Ascending aorta (tissue), 2 donors: ENCODE measurements at regions not wholly inside any gene's neighbourhood (a gene's known extent, or its start where the extent isn't known, plus 50 kb on each side); places are given as distances from the start of the nearest gene placed in this dataset.
"Not testable (repeated sequence)": the region's sequence is repeated elsewhere in the genome, so short reads cannot be mapped to it uniquely, and the experiment has no call there.

Experiments used
- DNase-seq, 2 donors: peaks; one replicate each; pipeline ENCODE4 v3.0.0-alpha.2; 2019; ENCODE audit warnings: low spot score in 2 of 2
- H3K27ac ChIP-seq, 2 donors: fragments of 200-600 bp; sonication (generic); one replicate each; pipeline ENCODE4 v1.5.1; 2016 to 2017; ENCODE audit warnings: mild to moderate bottlenecking in 1 of 2
- H3K27me3 ChIP-seq: fragments of 200-600 bp; sonication (generic); one replicate; pipeline ENCODE4 v1.5.1; 2017
- H3K36me3 ChIP-seq, 2 donors: fragments of 200-600 bp; sonication (generic); one replicate each; pipeline ENCODE4 v1.5.1; 2016
- H3K4me1 ChIP-seq, 2 donors: fragments of 200-600 bp; sonication (generic); one replicate each; pipeline ENCODE4 v1.5.1; 2016 to 2017; ENCODE audit warnings: mild to moderate bottlenecking in 1 of 2
- H3K4me3 ChIP-seq, 2 donors: fragments of 200-600 bp; sonication (generic); one replicate each; pipeline ENCODE4 v1.5.1; 2016 to 2017; ENCODE audit warnings: mild to moderate bottlenecking in 1 of 2
- H3K9me3 ChIP-seq, 2 donors: fragments of 200-600 bp; sonication (generic); one replicate each; pipeline ENCODE4 v1.5.1; 2016
- CTCF ChIP-seq, 3 experiments: fragments of 200-600 bp in 2 of 3; fragments of 450-650 bp in 1 of 3; sonication (generic) in 2 of 3; IDR thresholded peaks; one replicate each; pipeline ENCODE4 v1.5.1; 2016 to 2019; ENCODE audit warnings: antibody characterized with exemption in 3 of 3, mild to moderate bottlenecking in 1 of 3, moderate library complexity in 1 of 3
- intact Hi-C: fragments of 100-400 bp; cut with DNase I; formaldehyde crosslinking; loops from one replicate; pipeline ENCODE4 v1.15.1; 2023

GRCh38 chr14:98914942-98915341 lies 357.1 kb downstream of the BCL11B start:
- Histone ChIP-seq H3K36me3 (no peaks in the 10 kb centered on the region), H3K27ac (no peak overlapping the region), H3K4me1 (no peaks in the 10 kb centered on the region), H3K27me3 (no peaks in the 10 kb centered on the region), H3K4me3 (no peak overlapping the region), H3K9me3 (no peaks in the 10 kb centered on the region)
- DNase-seq = no peak
- no peak for TF ChIP-seq CTCF (IDR thresholded peaks at IDR 0.05)
- intact Hi-C loops = no loop called here

GRCh38 chr14:98915625-98916024 lies 356.4 kb downstream of the BCL11B start:
- no peak overlapping the region for H3K27ac ChIP-seq
- no peaks in the 10 kb centered on the region for H3K36me3 ChIP-seq
- no peak for DNase-seq
- H3K27me3 ChIP-seq = no peaks in the 10 kb centered on the region
- H3K9me3 ChIP-seq = no peaks in the 10 kb centered on the region
- no peak overlapping the region for H3K4me3 ChIP-seq
- TF ChIP-seq CTCF (IDR thresholded peaks at IDR 0.05) = no peak
- no peaks in the 10 kb centered on the region for H3K4me1 ChIP-seq
- intact Hi-C loops = no loop called here

- Histone ChIP-seq H3K9me3 (no peaks in the 10 kb centered on the region), H3K4me3 (no peak overlapping the region), H3K27ac (no peak overlapping the region), H3K36me3 (no peaks in the 10 kb centered on the region), H3K4me1 (no peaks in the 10 kb centered on the region), H3K27me3 (no peaks in the 10 kb centered on the region)
- DNase-seq = no peak
- intact Hi-C loops = no loop called here
- TF ChIP-seq CTCF (IDR thresholded peaks at IDR 0.05) = no peak
These were observed 356.0 kb downstream of the BCL11B start for GRCh38 chr14:98916036-98916435.

- Histone ChIP-seq H3K36me3 (no peaks in the 10 kb centered on the region), H3K27ac (no peak overlapping the region), H3K9me3 (no peaks in the 10 kb centered on the region), H3K4me3 (no peak overlapping the region), H3K27me3 (no peaks in the 10 kb centered on the region), H3K4me1 (no peaks in the 10 kb centered on the region)
- intact Hi-C loops = no loop called here
- TF ChIP-seq CTCF (IDR thresholded peaks at IDR 0.05) = no peak
- no peak for DNase-seq
These were observed 355.5 kb downstream of the BCL11B start for GRCh38 chr14:98916476-98916875.

GRCh38 chr14:98919434-98919833 lies 352.6 kb downstream of the BCL11B start:
- intact Hi-C loops = no loop called here
- Histone ChIP-seq H3K9me3 (no peaks in the 10 kb centered on the region), H3K36me3 (no peaks in the 10 kb centered on the region), H3K27ac (no peak overlapping the region), H3K4me1 (no peaks in the 10 kb centered on the region), H3K27me3 (no peaks in the 10 kb centered on the region), H3K4me3 (no peak overlapping the region)
- DNase-seq = no peak
- no peak for TF ChIP-seq CTCF (IDR thresholded peaks at IDR 0.05)

GRCh38 chr14:98921306-98921705 lies 350.7 kb downstream of the BCL11B start:
- intact Hi-C loops, H3K4me3 ChIP-seq, H3K27me3 ChIP-seq, H3K4me1 ChIP-seq, H3K36me3 ChIP-seq, H3K27ac ChIP-seq, H3K9me3 ChIP-seq, DNase-seq: not testable (repeated sequence)
